Panc1 (cell line): ENCODE measurements at regions not wholly inside any gene's neighbourhood (a gene's known extent, or its start where the extent isn't known, plus 50 kb on each side); places are given as distances from the start of the nearest gene placed in this dataset.
"Not testable (repeated sequence)": the region's sequence is repeated elsewhere in the genome, so short reads cannot be mapped to it uniquely, and the experiment has no call there.

Source experiments
- ATAC-seq: fragments of 200-7000 bp; cut with Tn5 transposase; 2 replicates; pipeline ENCODE4 v1.9.1; 2020; ENCODE audit warnings: mild to moderate bottlenecking, moderate library complexity
- BruUV-seq: library from RNA; stranded (reverse); fragments of 400-500 nt; replicated peaks from 2 replicates; lab custom pipeline; 2021; lab: Mats Ljungman, UMichigan
- CTCF ChIA-PET: fragments of 300-600 bp; sonication (Branson Sonifier 250); formaldehyde crosslinking; loops from one replicate; lab custom pipeline; 2022; ENCODE audit warnings: antibody characterized with exemption; lab: Charles Lee
- POLR2A ChIA-PET: fragments of 300-600 bp; sonication (Branson Sonifier 250); formaldehyde crosslinking; loops from one replicate; lab custom pipeline; 2022; ENCODE audit warnings: antibody characterized with exemption; lab: Charles Lee
- DNase-seq: peaks from one replicate; pipeline ENCODE4 v3.0.0-alpha.2; 2010; ENCODE audit warnings: low read depth, low spot score
- H3K27ac ChIP-seq: 2 replicates; pipeline ENCODE4 v1.5.1; 2011; ENCODE audit warnings: mild to moderate bottlenecking, low read length, inconsistent platforms
- H3K27me3 ChIP-seq: fragments of 200-500 bp; sonication (Bioruptor generic); 2 replicates; pipeline ENCODE4 v1.6.0; 2014; ENCODE audit warnings: low read length, inconsistent platforms; ENCODE audit not compliant: control insufficient read depth, insufficient read depth
- H3K36me3 ChIP-seq: fragments of 200-500 bp; sonication (Bioruptor generic); 2 replicates; pipeline ENCODE4 v1.5.1; 2014; ENCODE audit warnings: inconsistent platforms, mild to moderate bottlenecking, low read length, moderate library complexity; ENCODE audit not compliant: control insufficient read depth, insufficient read depth
- H3K4me1 ChIP-seq: 2 replicates; pipeline ENCODE4 v1.5.1; 2011; ENCODE audit warnings: inconsistent platforms, mild to moderate bottlenecking, low read length, moderate library complexity; ENCODE audit not compliant: control insufficient read depth, insufficient read depth
- H3K4me3 ChIP-seq, 2 experiments: 2 replicates each; pipeline ENCODE4 v1.5.1; 2011 to 2012; ENCODE audit warnings: low read depth in 2 of 2, low read length in 2 of 2, mild to moderate bottlenecking in 2 of 2, inconsistent platforms in 1 of 2, moderate library complexity in 1 of 2
- H3K9me3 ChIP-seq: fragments of 200-500 bp; sonication (Bioruptor generic); 2 replicates; pipeline ENCODE4 v1.5.1; 2014; ENCODE audit warnings: low read depth, mild to moderate bottlenecking, inconsistent platforms, low read length, moderate library complexity; ENCODE audit not compliant: control insufficient read depth, insufficient read depth
- CTCF ChIP-seq: fragments of 450-650 bp; IDR thresholded peaks from 2 replicates; pipeline ENCODE4 v1.5.1; 2017; ENCODE audit warnings: mild to moderate bottlenecking
- POLR2AphosphoS5 ChIP-seq: IDR thresholded peaks from 2 replicates; pipeline ENCODE4 v1.6.1; 2012; ENCODE audit warnings: mild to moderate bottlenecking, low read depth, low read length, moderate library complexity
- REST ChIP-seq, 2 experiments: IDR thresholded peaks; 2 replicates each; pipeline ENCODE4 v1.6.1; 2011 to 2012; ENCODE audit warnings: low read depth in 2 of 2, control low read depth in 1 of 2, low read length in 1 of 2, mild to moderate bottlenecking in 1 of 2, moderate library complexity in 1 of 2; ENCODE audit not compliant: insufficient read depth in 1 of 2
- SIN3A ChIP-seq: IDR thresholded peaks from 2 replicates; pipeline ENCODE4 v1.6.1; 2012; ENCODE audit warnings: low read depth, mild to moderate bottlenecking, low read length, moderate library complexity, borderline replicate concordance; ENCODE audit not compliant: insufficient read depth
- TCF7L2 ChIP-seq: IDR thresholded peaks from 2 replicates; pipeline ENCODE4 v1.6.1; 2011; ENCODE audit warnings: mild to moderate bottlenecking, low read depth, low read length, inconsistent platforms
- in situ Hi-C: cut with HindIII; loops from 2 replicates; pipeline ENCODE4 v1.10.0; 2016; ENCODE audit warnings: low sequenced_read_pairs, low pct_unique_long_range_greater_than_20kb
- intact Hi-C: fragments of 100-400 bp; cut with micrococcal nuclease; formaldehyde crosslinking; loops from one replicate; pipeline ENCODE4 v1.10.0; 2022; ENCODE audit not compliant: unreplicated experiment

- H3K4me1 ChIP-seq = 0 out of 2 replicates have a peak, but pooled peaks cover 6% of the 10 kb centered on the region
- intact Hi-C loops (no loop called here), in situ Hi-C loops (no loop called here)
- BruUV-seq = no TSS peak
- H3K4me3 ChIP-seq = no peak overlapping the region
- ATAC-seq = no peak
- ChIA-PET POLR2A (no interaction called here), CTCF (no interaction called here)
- DNase-seq = no peak
- H3K27ac ChIP-seq = no peak overlapping the region
- no peaks in the 10 kb centered on the region for H3K9me3 ChIP-seq
- H3K36me3 ChIP-seq = no peaks in the 10 kb centered on the region
- H3K27me3 ChIP-seq = no peaks in the 10 kb centered on the region
- TF ChIP-seq SIN3A (no peak), REST (IDR thresholded peaks at IDR 0.05; ENCODE audit: insufficient read depth in 1 of 2, low read depth in 2 of 2, low read length in 1 of 2) (no peak), TCF7L2 (no peak), CTCF (no peak), POLR2AphosphoS5 (no peak)
Measured at GRCh38 chr7:13021566-13022300, 334.3 kb downstream of the ARL4A start.

- in situ Hi-C loops (no loop called here), intact Hi-C loops (no loop called here)
- H3K27ac ChIP-seq = no peak overlapping the region
- POLR2A ChIA-PET = no interaction called here
- BruUV-seq = no TSS peak
- no peaks in the 10 kb centered on the region for H3K9me3 ChIP-seq
- CTCF ChIA-PET = no interaction called here
- TF ChIP-seq POLR2AphosphoS5 (no peak), SIN3A (no peak), TCF7L2 (no peak), REST (IDR thresholded peaks at IDR 0.05; ENCODE audit: insufficient read depth in 1 of 2, low read depth in 2 of 2, low read length in 1 of 2) (no peak), CTCF (no peak)
- H3K27me3 ChIP-seq = no peaks in the 10 kb centered on the region
- no peaks in the 10 kb centered on the region for H3K4me1 ChIP-seq
- no peak overlapping the region for H3K4me3 ChIP-seq
- DNase-seq = no peak
- ATAC-seq = no peak
- no peaks in the 10 kb centered on the region for H3K36me3 ChIP-seq
Measured at GRCh38 chr7:13024121-13024674, 336.8 kb downstream of the ARL4A start.

- ATAC-seq, H3K27ac ChIP-seq, POLR2A ChIA-PET, in situ Hi-C loops, H3K4me3 ChIP-seq, intact Hi-C loops, H3K9me3 ChIP-seq, H3K4me1 ChIP-seq, BruUV-seq, DNase-seq, H3K36me3 ChIP-seq, CTCF ChIA-PET, H3K27me3 ChIP-seq: not testable (repeated sequence)
Measured at GRCh38 chr7:13025043-13025442, 337.6 kb downstream of the ARL4A start.
